ENCODE measurements at regions not wholly inside any gene's neighbourhood (a gene's known extent, or its start where the extent isn't known, plus 50 kb on each side); places are given as distances from the start of the nearest gene placed in this dataset.

GRCh38 chr13:39855236-39855635 lies 199.8 kb downstream of the COG6 start:
- Mint-ChIP-seq H3K27me3 (ENCODE audit: insufficient read depth, low read depth) (peaks cover 3% of the 10 kb centered on the region), H3K36me3 (peaks cover 2% of the 10 kb centered on the region), H3K9me3 (peaks cover 23% of the 10 kb centered on the region), H3K27ac (no peak overlapping the region), H3K4me3 (no peak overlapping the region), H3K4me1 (no peaks in the 10 kb centered on the region)
- no peak for DNase-seq (ENCODE audit: low spot score)
- Histone ChIP-seq H3K27me3 (no peaks in the 10 kb centered on the region), H3K79me2 (ENCODE audit: low read depth) (no peaks in the 10 kb centered on the region), H2AFZ (replicated peaks) (no peak overlapping the region), H4K20me1 (ENCODE audit: low read depth) (no peaks in the 10 kb centered on the region), H3K9ac (no peak overlapping the region), H3K36me3 (no peaks in the 10 kb centered on the region), H3K4me1 (no peaks in the 10 kb centered on the region), H3K4me3 (no peak overlapping the region), H3K27ac (no peak overlapping the region), H3F3A (ENCODE audit: low read depth) (no peaks in the 10 kb centered on the region), H3K4me2 (no peak overlapping the region), H3K9me3 (ENCODE audit: low read depth) (no peaks in the 10 kb centered on the region)
- TF ChIP-seq, protein P1, sequence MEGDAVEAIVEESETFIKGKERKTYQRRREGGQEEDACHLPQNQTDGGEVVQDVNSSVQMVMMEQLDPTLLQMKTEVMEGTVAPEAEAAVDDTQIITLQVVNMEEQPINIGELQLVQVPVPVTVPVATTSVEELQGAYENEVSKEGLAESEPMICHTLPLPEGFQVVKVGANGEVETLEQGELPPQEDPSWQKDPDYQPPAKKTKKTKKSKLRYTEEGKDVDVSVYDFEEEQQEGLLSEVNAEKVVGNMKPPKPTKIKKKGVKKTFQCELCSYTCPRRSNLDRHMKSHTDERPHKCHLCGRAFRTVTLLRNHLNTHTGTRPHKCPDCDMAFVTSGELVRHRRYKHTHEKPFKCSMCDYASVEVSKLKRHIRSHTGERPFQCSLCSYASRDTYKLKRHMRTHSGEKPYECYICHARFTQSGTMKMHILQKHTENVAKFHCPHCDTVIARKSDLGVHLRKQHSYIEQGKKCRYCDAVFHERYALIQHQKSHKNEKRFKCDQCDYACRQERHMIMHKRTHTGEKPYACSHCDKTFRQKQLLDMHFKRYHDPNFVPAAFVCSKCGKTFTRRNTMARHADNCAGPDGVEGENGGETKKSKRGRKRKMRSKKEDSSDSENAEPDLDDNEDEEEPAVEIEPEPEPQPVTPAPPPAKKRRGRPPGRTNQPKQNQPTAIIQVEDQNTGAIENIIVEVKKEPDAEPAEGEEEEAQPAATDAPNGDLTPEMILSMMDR (IDR thresholded peaks at IDR 0.05) = no peak
- no peak for TF ChIP-seq EZH2 (IDR thresholded peaks at IDR 0.05)
- no peak for TF ChIP-seq EZH2phosphoT487 (IDR thresholded peaks at IDR 0.05)

DNA sequence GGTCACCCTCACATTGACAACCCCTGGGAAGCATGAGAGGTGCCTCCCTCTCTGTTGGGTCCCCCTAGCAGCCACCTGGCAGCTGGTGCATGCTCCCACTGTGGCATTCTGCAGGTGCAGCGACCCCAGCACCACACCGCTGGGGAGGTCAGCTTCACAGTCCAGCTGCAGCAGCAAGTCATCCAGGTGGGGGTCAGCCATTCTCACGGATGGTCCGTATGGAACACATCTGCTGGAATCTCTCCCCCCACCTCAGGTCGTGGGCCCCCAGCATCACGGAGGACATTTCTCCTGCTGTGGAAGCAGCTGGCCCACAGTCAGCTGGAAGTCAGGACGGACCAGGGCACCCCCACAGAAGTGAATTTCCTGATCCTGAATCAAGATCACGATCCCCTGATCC lies 201.3 kb downstream of the COG6 start:
- H3K27ac Mint-ChIP-seq = no peak overlapping the region
- peaks cover 17% of the 10 kb centered on the region for H3K9me3 Mint-ChIP-seq

DNA sequence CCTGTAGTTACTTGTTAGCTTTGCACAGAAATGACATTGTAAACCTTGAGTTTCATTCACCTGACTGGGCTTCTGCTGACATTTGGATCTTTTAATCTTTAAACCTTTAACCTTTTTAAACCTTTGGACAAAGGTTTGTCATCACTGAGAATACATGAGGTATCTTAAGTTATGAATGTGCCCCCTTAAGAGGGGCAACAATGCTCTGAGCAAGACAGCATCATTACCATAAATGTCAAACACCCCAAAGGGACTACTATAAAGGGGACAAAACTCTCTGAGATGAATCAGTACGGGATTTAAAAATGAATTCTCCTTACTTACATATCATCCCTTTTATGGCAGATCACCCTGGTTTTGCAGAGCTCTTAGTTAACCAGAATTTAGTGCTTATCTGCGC lies 203.3 kb downstream of the COG6 start:
- peaks cover 3% of the 10 kb centered on the region for H3K27me3 Mint-ChIP-seq (ENCODE audit: insufficient read depth, low read depth)
- H2AFZ ChIP-seq (replicated peaks) = no peak overlapping the region
- H3K36me3 Mint-ChIP-seq = no peaks in the 10 kb centered on the region
- H3K9me3 ChIP-seq (ENCODE audit: low read depth) = no peaks in the 10 kb centered on the region
- DNase-seq (ENCODE audit: low spot score) = no peak
- no peak overlapping the region for H3K27ac Mint-ChIP-seq
- no peak overlapping the region for H3K9ac ChIP-seq
- no peaks in the 10 kb centered on the region for H3F3A ChIP-seq (ENCODE audit: low read depth)
- no peaks in the 10 kb centered on the region for H3K4me1 Mint-ChIP-seq
- no peaks in the 10 kb centered on the region for H4K20me1 ChIP-seq (ENCODE audit: low read depth)
- H3K9me3 Mint-ChIP-seq = peaks cover 7% of the 10 kb centered on the region
- TF ChIP-seq, protein P1 (IDR thresholded peaks at IDR 0.05) = no peak
- TF ChIP-seq EZH2 (IDR thresholded peaks at IDR 0.05) = no peak
- TF ChIP-seq EZH2phosphoT487 (IDR thresholded peaks at IDR 0.05) = no peak
- H3K4me1 ChIP-seq = no peaks in the 10 kb centered on the region
- H3K4me2 ChIP-seq = no peak overlapping the region
- no peaks in the 10 kb centered on the region for H3K36me3 ChIP-seq
- H3K4me3 ChIP-seq = no peak overlapping the region
- no peaks in the 10 kb centered on the region for H3K27me3 ChIP-seq
- H3K79me2 ChIP-seq (ENCODE audit: low read depth) = no peaks in the 10 kb centered on the region
- no peak overlapping the region for H3K4me3 Mint-ChIP-seq
- no peak overlapping the region for H3K27ac ChIP-seq

More for the DNA sequence above, 201.3 kb downstream of the COG6 start:
- Mint-ChIP-seq H3K36me3 (no peaks in the 10 kb centered on the region), H3K4me3 (no peak overlapping the region), H3K27me3 (ENCODE audit: insufficient read depth, low read depth) (peaks cover 3% of the 10 kb centered on the region), H3K4me1 (no peaks in the 10 kb centered on the region)
- H2AFZ ChIP-seq (replicated peaks) = no peak overlapping the region
- DNase-seq (ENCODE audit: low spot score) = no peak
- no peak overlapping the region for H3K4me3 ChIP-seq
- H4K20me1 ChIP-seq (ENCODE audit: low read depth) = no peaks in the 10 kb centered on the region
- no peaks in the 10 kb centered on the region for H3F3A ChIP-seq (ENCODE audit: low read depth)
- no peak overlapping the region for H3K27ac ChIP-seq
- H3K4me1 ChIP-seq = no peaks in the 10 kb centered on the region
- TF ChIP-seq EZH2 (IDR thresholded peaks at IDR 0.05) = no peak
- TF ChIP-seq, protein P1 (IDR thresholded peaks at IDR 0.05) = no peak
- TF ChIP-seq EZH2phosphoT487 (IDR thresholded peaks at IDR 0.05) = no peak
- no peaks in the 10 kb centered on the region for H3K27me3 ChIP-seq
- no peak overlapping the region for H3K4me2 ChIP-seq
- H3K79me2 ChIP-seq (ENCODE audit: low read depth) = no peaks in the 10 kb centered on the region
- H3K9ac ChIP-seq = no peak overlapping the region
- H3K9me3 ChIP-seq (ENCODE audit: low read depth) = no peaks in the 10 kb centered on the region
- no peaks in the 10 kb centered on the region for H3K36me3 ChIP-seq
